Activated naive CD4-positive, alpha-beta T cell treated with Interleukin-2 at 50 U/mL for 16 hours (primary cell): ENCODE measurements at regions not wholly inside any gene's neighbourhood (a gene's known extent, or its start where the extent isn't known, plus 50 kb on each side); places are given as distances from the start of the nearest gene placed in this dataset.
"Not testable (repeated sequence)": the region's sequence is repeated elsewhere in the genome, so short reads cannot be mapped to it uniquely, and the experiment has no call there.

Experiments used
- DNase-seq: peaks from one replicate; pipeline ENCODE4 v3.0.0-alpha.2; 2020

DNA sequence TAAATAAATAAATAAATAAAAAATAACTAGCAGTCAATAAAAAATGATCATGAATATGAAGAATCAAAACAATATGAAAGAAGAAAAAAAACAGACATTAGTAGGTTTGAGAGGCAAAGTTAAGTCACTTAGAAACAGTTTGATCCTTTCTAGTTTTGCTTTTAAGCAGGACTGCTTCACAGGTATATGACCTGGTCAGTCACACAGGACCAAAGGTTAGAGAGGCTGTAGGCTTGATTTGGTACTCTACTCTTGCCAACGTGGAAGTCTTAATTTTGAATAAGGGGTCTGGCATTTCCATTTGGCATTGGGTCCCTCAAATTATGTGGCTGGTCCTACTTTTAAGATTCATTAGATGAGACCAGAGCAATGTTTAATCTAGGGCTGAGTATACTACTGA lies 441.7 kb upstream of the NECTIN3 start:
- no peak for DNase-seq

DNA sequence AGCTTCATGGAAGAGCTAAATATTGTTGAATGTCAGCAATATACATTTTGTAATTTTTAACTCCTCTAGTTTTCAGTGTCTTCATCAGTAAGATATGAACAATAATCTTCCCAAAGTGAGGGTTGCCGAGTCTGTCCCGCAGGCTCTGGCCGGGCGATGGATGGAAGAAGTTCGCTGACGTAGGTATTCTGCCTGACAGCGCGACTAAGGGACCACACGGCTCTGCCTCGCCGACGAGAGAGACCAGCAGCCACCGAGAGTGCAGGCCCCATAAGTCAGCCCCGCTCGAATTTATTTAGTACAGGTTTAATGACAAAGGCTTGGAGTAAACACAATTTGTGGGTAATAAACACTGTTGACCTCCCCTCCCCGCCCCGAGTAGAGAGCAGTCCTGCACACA lies 427.4 kb upstream of the NECTIN3 start:
- DNase-seq: no peak

DNA sequence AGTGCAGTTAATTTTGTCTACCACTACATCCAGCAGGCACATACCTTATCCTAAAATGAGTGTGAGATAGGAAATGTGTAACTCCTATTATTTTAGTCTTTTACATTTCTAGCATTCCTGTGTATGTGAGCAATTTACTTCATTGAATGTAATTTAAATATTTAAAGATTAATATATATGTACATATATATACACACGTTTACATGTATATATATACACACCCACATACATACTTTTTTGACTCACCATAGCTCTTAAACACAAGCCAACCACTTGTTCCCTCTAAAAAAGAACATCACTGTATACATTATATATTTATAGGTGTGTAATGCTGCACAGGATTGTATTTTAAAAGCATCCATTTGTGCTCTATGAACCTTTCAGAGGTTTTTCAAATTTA lies 425.6 kb upstream of the NECTIN3 start:
- no peak for DNase-seq

DNA sequence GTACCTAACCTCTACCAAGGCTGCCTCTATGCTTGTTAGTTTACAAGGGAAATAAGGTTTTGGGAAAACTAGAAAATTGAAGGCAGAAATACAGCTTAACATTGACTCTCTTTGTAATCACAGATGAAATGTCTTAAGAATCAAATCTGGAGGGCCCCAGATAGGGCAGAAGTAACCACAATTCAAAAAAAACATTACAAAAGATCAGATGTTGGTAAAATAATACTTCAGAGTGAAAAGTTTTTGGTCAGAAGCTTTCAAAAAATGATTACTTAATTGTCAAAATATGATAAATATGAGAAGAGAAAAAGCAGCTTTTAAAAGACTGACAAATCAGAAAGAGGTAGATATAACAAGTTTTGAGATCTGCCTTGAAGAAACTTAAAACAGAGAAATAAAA lies 425.1 kb upstream of the NECTIN3 start:
- no peak for DNase-seq

DNA sequence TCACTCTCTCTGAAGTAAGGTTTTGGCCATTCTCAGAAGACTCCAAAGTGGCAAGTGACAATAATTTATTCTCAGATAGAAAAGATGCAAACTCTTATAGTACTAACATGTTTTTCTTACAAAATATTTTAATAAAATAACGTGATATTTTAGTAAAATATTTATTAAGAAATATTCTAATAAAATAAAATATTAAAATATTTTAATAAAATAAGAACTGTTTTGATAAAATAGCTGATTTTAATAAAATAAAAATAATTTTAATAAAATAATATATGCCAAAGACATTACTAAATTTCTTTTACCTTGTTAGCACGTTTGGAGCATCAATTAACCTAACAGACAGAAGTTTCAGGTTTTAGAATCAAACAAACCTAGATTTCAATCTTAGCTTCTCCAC lies 424.0 kb upstream of the NECTIN3 start:
- DNase-seq: no peak

DNA sequence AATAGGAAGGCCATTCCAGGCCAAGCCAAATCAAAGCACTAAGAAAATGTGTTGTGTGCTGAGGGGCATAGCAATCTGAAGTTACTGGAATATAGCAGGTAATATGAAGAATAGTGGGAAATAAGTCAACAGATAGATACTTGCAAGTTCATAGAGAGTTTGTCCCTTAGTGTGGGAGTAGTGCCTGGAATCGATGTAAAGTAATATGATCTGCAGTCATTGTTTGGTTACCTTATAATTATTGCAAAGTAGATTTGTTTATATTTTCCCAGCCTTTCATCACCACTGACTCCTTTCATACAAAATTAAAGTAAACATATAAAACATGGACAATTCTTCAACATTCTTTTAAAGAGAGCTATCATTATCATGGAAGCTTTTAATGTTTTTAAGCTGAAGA lies 420.9 kb upstream of the NECTIN3 start:
- DNase-seq: no peak

DNA sequence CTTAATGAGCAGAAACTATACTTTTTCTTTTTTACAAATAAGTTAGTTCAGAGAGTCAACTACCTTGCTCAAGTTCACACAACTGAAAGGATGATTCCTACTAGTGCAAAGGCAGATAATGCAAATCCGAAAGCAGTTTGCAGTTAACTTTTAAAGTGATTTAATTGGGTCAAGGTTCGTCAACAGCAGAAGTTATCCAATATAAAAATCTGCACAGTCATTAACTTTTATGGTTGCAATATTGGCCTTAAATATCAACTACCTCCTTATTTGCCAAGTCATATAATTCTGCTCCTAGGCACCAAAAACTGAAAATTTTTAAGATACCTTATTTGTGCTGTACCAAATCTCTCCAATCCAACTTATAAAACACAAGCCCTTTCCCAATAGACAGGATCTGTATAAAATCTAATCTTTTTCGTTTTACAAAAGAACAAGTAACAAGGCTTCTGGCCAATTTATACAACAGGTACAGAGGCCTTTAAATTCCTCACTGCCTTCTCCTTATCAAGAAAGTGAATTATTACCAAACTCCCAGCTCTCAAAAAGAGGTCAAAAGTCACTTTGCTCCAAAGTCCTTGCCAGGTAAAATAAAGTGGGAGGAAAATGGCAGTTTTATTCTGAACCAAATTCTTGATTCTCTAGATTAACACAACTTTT lies 416.6 kb upstream of the NECTIN3 start:
- DNase-seq: no peak

DNA sequence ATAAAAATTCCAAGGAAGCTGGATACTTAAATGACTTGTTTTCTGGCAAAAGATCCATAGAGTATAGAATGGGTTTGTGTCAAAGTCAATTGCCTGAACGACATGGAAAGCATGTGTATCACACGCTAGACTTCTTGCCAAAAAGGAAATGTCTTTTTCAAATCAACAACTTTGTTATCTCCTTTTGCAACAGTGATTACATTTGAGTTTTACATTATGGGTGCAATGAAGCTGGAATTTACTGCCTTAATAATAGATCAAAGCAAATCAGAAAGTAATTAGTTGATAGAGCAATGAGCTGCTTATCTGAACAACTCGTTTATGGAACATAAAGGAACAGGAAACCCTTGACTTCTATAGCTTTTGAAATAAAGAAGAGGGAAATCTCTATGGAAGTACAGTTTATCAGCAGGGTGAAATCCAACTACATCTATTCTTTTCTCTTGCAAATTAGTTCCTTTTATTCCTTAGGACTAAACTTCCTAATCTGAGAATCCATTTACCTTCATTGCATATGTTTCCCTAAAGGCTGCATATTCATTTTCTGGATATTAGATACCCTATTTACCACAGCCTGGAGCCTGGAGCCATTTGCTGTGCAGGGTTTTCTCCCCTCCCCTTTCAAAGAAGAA lies 415.1 kb upstream of the NECTIN3 start:
- no peak for DNase-seq

DNA sequence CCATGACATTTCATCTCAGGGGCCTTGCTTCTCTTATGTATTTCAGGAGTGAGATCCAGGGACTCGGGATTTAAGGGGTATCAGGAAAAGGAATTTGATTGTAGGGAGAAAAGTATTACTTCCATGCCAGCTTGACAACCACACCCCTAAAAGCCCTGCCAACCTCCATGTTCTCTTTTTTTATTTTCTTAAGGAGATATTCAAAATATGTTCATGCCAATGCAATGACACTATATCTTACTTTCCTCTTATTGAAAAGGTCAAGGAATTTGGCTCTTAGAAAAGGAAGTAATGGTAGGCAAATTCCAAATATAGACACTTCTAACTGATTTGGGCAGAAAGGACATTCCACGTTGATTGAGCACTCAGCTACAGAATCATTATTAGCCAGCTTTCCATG lies 407.5 kb upstream of the NECTIN3 start:
- no peak for DNase-seq

DNA sequence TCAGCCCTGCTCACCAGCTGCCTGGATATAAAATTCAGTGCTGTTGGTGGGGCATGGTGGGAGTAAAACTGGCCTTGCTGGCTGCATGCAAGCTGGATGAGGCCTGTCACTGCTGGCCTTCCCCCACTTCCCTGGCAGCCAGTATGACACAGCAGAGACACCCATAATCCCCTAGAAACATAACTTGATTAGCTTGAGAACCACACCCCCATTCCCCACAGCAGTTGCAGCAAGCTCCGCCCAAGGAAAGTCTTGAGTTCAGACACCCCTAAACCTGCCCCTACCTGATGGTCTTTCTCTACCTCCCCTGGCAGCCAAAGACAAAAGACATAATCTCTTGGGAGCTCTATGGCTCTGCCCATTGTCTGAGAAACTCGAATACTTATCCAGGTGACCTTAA lies 405.1 kb upstream of the NECTIN3 start:
- DNase-seq: no peak

DNA sequence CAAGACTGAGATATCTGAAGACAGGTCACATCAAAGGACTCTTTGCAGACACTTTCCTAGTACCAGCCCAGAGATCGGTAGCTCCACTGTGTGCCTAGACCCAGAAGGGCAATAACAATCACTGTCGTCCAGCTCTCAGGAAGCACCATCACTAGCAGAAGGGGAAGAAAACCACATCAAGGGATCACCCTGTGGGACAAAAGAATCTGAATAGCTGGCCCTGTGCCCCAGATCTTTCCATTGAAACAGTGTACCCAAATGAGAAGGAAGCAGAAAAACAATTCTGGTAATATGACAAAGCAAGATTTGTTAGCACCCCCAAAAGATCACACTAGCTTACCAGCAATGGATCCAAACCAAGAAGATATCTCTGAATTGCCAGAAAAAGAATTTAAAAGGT lies 404.4 kb upstream of the NECTIN3 start:
- DNase-seq: no peak

DNA sequence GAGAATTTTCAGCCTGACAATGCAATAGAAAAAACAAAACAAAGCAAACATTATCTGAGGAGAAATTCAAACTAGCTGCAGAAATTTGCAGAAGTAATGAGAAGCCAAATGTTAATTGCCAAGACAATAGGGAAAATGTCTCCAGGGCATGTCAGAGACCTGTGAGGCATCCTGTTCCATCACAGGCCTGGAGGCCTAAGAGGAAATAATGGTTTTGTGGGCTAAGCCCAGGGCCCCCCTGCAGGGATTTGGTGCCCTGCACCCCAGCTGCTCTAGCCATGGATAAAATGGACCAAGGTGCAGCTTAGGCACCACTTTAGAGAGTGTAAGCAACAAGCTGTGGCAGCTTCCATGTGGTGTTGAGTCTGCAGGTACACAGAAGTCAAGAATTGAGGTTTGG lies 401.2 kb upstream of the NECTIN3 start:
- DNase-seq: no peak

DNA sequence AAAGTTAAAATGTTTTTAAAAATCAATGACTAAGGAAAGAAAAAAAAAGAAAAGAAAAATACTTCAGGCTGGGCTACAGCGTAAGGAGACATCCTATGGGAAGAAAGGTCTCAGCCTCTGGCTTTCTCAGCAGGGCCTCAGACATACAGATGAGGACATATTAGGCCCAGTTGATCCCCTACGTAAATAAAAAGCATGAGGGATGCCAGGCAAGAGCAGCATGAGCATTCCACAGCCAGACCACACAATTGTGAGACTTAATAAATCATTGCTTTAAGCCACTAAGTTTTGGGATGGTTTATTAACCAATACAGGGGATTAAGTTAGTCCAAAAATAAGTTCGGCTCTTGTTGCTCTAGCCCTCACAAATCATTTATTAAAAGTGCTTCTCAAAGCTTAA lies 394.1 kb upstream of the NECTIN3 start:
- no peak for DNase-seq

DNA sequence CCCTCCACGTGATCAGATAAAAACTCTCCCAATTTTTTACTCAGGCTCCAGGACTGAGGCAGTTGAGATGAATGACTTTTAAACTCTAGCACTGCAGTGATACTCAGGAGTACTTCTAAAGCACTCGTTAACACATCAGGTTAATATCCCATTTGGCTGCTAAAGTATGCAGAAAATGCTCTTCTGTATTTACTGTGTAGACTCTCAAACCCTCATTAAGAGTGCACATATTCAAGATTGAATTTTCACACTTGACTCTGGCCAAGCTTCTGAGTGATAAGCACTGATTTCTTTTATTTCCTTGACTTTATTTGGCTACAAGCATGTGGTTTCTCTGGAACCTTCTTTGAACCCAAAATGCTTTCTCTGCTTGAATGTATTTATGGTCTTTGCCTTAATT lies 392.3 kb upstream of the NECTIN3 start:
- no peak for DNase-seq

DNA sequence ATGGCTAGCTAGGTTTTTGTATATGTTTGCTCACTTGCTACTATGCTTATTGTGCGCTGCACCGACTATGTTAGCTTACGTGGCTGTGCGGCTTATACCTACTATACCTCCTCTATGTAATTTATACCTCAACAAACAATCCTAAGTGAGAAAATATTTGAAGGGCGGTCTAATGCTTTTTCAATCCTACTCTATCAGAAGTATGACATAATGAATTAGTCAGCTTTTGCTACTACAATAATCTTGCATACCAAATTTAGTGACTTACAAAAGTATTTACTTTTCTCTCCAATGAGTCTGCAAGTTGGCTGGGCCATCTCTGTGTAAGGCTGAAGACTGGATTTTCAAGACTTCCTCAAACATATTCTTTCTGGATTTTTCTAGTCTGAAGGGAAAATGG lies 391.2 kb upstream of the NECTIN3 start:
- DNase-seq: no peak

DNA sequence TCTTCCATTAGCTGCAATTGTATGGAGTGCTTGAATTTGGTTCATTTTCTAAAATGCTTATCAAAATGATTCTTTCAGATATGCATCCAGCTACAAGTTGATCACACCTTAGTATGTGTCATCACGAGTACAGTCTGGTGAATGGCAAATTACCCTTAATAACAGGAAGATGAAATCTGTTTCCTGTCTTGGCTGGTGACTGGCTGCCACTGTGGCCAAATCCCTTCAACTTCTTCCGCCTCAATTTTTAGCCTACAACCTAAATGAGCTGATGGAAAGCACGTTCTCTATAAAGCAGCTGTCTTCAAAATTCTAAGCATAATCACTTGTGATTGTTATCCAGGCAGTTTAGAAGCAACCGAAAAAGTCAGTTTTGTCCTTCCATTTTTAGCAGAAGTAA lies 387.1 kb upstream of the NECTIN3 start:
- DNase-seq: no peak

DNA sequence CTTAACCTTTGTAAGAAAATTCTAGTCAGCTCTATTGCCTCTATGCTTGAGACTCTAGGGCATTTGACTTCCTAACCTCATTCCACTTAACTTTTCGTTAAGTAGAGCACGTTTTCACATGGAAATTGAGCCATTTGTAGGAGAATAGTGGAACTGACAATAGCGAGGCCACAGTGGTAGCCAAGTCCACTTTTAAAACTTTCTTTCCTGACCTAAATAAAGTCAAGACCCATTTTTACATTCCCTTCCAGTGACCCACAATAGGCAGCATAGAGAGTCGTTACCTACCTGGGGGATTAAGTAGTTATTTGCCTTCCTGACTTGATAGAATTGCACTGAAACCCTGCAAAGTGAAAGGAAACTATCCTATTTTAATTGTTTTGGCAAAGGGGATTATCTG lies 386.0 kb upstream of the NECTIN3 start:
- DNase-seq: no peak

DNA sequence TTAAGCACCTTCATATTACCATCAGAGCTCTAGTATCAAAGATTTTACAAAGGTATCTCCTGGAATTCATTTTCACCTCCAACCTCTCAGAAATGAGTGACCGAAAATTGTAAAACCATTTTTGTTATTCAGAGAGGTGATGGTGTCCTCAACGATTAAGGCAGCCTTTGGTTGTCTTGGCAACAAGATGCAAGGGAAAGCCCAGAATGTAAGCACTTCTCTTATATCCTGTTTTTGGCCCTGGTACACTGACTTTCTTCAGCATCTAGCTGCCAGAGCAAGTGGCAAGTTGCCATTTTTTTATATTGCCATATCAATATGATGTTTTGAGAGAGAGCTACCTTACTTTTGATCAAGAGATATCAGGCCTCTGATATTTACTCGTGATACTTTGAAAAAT lies 384.9 kb upstream of the NECTIN3 start:
- DNase-seq: no peak

DNA sequence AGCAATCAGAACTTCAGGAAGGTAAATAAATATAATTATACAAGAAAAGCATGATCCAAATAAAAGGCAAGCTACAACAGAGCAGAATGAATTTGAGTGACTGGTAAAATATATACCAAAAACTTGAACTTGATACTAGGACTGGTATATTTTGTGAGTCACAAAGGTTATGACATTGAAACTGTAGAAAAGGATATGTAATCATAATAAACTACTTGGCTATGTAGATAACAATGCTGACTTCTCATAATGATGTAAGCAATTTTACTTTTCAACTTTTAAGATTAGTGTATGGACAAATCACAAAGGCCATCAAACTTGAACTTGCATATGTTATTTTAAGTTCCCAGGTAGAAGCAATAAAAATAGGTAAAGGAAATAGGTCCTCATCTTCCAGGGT lies 384.5 kb upstream of the NECTIN3 start:
- no peak for DNase-seq

DNA sequence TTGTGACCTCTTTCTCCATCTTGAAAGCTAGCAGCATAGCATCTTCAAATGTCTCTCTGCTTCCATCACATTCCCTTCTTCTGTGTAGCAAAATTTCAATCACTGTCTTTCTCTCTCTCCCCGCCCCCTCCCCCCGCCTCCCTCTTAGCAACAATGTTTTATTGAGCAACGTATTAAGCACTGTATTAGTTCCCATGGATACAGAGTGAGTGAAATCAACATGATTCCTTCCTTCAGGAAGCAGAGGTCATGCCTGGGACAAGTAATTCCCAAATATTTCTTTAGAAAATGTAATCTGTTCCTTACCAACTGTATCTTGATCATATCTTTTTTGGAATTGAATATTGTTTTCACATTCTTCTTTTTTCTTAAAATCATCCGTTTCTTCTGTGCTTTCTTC lies 373.7 kb upstream of the NECTIN3 start:
- DNase-seq: no peak

DNA sequence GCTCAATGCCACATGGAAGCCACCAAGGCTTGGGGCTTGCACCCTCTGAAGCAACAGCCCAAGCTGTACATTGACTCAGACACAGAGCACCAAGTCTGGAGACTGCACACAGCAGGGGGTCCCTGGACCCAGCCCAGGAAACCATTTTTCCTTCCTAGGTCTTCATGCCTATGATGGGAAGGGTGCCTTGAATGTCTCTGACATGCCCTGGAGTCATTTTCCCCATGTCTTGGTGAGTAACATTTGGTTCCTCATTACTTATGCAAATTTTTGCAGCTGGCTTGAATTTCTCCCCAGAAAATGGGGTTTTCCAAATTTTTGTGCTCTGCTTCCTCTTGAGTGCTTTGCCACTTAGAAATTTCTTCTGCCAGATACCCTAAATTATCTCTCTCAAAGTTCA lies 367.3 kb upstream of the NECTIN3 start:
- DNase-seq: not testable (repeated sequence)

DNA sequence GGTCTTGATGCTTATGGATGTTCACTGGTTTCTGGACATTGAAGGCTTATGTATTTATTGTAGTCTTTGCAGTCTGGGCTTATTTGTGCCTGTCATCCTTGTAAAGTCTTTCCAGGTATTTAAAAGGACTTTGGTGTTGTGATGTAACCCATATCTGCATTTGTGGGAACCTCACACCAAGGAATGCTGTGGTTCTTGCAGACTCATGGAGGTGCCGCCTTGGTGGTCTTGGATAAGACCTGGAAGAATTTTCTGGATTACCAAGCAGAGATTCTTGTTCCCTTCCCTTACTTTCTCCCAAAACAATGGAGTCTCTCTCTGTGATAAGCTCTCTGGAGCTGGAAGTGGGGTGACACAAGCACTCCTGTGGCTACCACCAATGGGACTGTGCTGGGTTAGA lies 363.5 kb upstream of the NECTIN3 start:
- DNase-seq: no peak

DNA sequence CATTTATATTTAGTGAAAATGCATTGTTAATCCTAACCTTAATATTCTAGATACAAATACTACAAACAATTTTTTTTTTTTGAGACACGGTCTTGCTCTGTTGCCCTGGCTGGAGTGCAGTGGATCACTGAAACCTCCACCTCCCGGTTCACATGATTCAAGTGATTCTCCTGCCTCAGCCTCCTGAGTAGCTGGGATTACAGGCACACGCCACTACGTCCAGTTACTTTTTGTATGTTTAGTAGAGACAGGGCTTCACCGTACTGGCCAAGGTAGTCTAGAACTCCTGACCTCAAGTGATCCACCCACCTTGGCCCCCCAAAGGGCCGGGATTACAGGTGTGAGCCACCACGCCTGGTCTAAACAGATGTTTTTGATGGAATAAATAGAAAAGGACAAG lies 361.5 kb upstream of the NECTIN3 start:
- DNase-seq: no peak

DNA sequence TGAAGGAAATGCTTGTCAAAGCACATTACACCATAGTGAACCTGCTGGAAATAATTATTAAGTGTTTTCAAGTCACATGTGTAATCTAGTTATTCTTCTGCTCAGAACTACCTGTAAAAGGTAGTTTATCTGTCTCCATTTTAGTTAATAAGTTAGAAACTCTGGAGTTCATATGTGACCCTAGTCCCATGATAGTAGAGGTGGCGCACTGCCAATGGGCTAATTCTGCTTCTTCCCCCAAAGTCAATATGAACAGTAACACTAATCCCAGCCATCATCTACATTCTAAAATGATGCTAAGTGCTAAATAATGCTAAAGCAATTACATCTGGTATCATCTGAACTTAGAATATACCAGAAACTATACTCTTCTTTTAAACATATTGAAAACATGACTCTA lies 361.0 kb upstream of the NECTIN3 start:
- no peak for DNase-seq

DNA sequence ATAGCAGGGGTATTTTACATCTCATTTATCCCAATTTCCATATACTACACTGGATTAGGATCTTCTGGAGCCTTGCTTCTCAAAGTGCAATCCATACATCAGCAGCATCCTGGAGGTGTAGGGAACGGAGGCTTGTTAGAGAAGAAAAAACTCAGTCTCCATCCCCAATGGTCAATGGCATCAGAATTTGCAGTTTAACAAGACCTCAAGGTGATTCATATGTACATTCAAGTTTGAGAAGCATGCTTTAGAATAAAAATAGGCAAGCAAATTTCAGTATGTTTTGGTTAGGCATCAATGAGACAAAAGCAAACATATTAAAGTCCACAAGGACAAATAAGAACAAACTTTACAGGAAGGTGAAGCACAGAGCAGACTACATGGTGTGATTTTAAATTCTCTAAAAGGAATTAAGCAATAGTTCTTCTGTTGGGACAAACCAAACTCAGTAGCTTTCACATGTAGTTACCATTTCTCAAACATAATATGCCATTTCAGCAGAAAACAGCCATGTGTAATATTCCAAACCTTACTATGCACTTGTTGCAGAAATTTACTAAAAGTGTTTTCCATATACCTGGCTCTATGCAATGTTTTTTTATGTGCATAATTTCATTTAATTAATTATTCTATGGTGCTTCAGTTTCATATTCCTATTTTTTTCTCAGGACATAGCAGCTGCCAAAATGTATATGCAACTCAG lies 360.3 kb upstream of the NECTIN3 start:
- no peak for DNase-seq
